ENCODE measurements at regions not wholly inside any gene's neighbourhood (a gene's known extent, or its start where the extent isn't known, plus 50 kb on each side); places are given as distances from the start of the nearest gene placed in this dataset.
"Not testable (repeated sequence)": the region's sequence is repeated elsewhere in the genome, so short reads cannot be mapped to it uniquely, and the experiment has no call there.

GRCh38 chr9:28394774-28395173 lies 821.5 kb upstream of the C9orf72 start:
- DNase-seq (ENCODE audit: low read depth), result no peak
- in situ Hi-C loops (cut with HindIII; ENCODE audit: low pct_unique_long_range_greater_than_20kb, low sequenced_read_pairs), result no loop called here

- in situ Hi-C loops (cut with HindIII; ENCODE audit: low pct_unique_long_range_greater_than_20kb, low sequenced_read_pairs), result no loop called here
- no peak for DNase-seq (ENCODE audit: low read depth)
These were observed 822.8 kb upstream of the C9orf72 start for GRCh38 chr9:28396058-28396457.

GRCh38 chr9:28407351-28407750 lies 834.1 kb upstream of the C9orf72 start:
- in situ Hi-C loops (cut with HindIII; ENCODE audit: low pct_unique_long_range_greater_than_20kb, low sequenced_read_pairs), result no loop called here
- DNase-seq (ENCODE audit: low read depth), result no peak

GRCh38 chr9:28409919-28410318 lies 836.6 kb upstream of the C9orf72 start:
- DNase-seq (ENCODE audit: low read depth), result no peak
- in situ Hi-C loops (cut with HindIII; ENCODE audit: low pct_unique_long_range_greater_than_20kb, low sequenced_read_pairs), result no loop called here

DNA sequence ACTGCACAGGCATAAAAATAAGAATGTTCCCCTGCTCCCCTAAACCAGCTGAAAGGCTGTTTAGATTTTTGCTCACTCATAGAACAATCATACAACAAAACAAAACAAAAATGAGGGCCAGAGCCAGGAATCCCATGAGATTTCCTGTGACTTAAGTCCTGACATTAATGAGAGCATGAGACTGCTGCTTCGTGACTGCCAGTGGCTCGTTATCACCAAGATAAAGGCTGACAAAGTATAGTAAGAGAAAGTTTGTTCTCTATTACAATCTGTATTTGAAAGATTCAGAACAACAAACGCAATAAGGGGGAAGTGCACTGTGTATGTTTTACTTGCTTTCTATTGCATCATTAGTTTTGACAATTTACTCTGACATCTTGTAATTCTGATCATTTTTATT lies 837.1 kb upstream of the C9orf72 start:
- DNase-seq (ENCODE audit: low read depth), result no peak
- in situ Hi-C loops (cut with HindIII; ENCODE audit: low pct_unique_long_range_greater_than_20kb, low sequenced_read_pairs), result no loop called here

- in situ Hi-C loops (cut with HindIII; ENCODE audit: low pct_unique_long_range_greater_than_20kb, low sequenced_read_pairs), result no loop called here
- DNase-seq (ENCODE audit: low read depth), result no peak
These were observed 840.2 kb upstream of the C9orf72 start for GRCh38 chr9:28413471-28413870.

DNA sequence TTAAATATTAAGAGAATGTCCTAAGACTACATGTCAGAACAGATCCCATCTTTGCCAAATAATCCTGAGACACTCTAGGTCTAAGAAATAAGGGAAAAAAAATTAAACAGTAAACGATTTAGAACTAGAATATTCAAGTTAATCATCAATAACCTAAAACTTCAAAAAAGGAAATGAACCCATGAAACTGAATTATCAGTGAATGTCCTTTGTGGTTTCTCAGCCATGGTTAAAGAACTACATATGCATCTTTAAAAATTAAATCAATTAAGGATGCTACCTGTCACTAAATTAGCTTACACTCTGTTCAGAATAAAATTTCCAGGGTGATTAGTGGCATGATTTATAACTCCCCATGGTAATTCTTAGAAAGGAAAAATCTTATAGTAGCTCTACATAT lies 850.0 kb upstream of the C9orf72 start:
- DNase-seq (ENCODE audit: low read depth), result no peak
- in situ Hi-C loops (cut with HindIII; ENCODE audit: low pct_unique_long_range_greater_than_20kb, low sequenced_read_pairs), result no loop called here

GRCh38 chr9:28435456-28435855 lies 862.2 kb upstream of the C9orf72 start:
- in situ Hi-C loops (cut with HindIII; ENCODE audit: low pct_unique_long_range_greater_than_20kb, low sequenced_read_pairs), result no loop called here
- no peak for DNase-seq (ENCODE audit: low read depth)

GRCh38 chr9:28439688-28440087 lies 866.4 kb upstream of the C9orf72 start:
- DNase-seq (ENCODE audit: low read depth), result no peak
- in situ Hi-C loops (cut with HindIII; ENCODE audit: low pct_unique_long_range_greater_than_20kb, low sequenced_read_pairs), result no loop called here

GRCh38 chr9:28443461-28443860 lies 870.2 kb upstream of the C9orf72 start:
- DNase-seq (ENCODE audit: low read depth), result no peak
- in situ Hi-C loops (cut with HindIII; ENCODE audit: low pct_unique_long_range_greater_than_20kb, low sequenced_read_pairs), result no loop called here

DNA sequence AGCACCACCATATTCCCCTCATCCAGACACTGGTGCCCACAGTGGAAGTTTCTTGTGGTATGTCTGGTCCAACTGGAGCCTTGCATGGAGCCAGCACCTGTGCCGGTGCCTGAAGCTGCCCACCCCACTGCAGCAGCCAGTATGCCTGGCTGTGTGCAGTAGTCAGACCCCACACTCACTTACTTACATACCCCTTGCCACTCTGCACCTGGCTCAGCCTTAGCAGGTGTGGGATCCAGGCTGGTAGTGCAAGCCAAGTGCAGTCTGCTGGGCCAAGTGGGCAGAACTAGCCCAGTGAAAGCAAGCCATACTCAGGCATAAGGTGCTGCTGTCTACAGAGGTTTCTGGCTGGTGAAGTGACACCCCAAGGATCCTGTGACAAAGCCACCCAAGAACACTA lies 871.4 kb upstream of the C9orf72 start:
- in situ Hi-C loops (cut with HindIII; ENCODE audit: low pct_unique_long_range_greater_than_20kb, low sequenced_read_pairs), result no loop called here
- DNase-seq (ENCODE audit: low read depth), result no peak

- in situ Hi-C loops (cut with HindIII; ENCODE audit: low pct_unique_long_range_greater_than_20kb, low sequenced_read_pairs), result no loop called here
- no peak for DNase-seq (ENCODE audit: low read depth)
These were observed 871.9 kb upstream of the C9orf72 start for GRCh38 chr9:28445211-28445610.

DNA sequence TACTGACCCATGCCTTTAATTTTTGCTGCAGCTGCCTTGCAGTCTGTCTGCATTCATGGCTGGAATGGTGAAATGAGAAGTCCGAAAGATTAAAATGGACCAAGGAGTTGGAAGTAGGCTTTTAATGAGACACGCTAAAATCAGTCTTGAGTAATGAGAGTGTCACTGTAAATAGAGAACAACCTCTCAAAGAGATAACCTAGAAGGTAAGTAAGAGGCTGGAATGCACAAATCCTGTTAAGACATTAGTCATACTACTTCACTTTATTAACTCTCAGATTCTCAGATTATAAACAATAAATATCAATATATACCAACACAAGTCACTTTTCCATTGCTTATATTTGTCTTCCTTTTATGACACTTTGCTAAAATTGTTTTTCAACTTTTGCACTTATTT lies 880.6 kb upstream of the C9orf72 start:
- in situ Hi-C loops (cut with HindIII; ENCODE audit: low pct_unique_long_range_greater_than_20kb, low sequenced_read_pairs), result no loop called here
- no peak for DNase-seq (ENCODE audit: low read depth)

DNA sequence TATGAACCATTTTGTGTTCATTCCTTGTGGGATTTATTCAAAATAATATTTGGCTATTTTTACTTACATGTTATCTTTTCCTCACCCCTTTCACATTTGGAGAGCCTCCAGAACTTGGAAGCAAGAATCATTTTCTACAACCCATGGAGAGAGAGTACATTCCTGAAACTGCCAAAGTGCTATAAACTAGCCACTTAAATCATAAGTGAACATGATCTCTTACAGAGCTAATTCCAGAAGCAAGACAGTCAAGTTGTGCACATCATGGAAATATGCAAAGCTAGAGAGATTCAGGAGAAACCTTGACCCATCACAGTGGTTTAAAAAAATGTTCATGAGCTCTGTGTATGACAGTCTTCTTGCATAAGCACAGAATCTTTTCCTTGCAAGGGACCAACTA lies 883.6 kb upstream of the C9orf72 start:
- in situ Hi-C loops (cut with HindIII; ENCODE audit: low pct_unique_long_range_greater_than_20kb, low sequenced_read_pairs), result no loop called here
- no peak for DNase-seq (ENCODE audit: low read depth)

DNA sequence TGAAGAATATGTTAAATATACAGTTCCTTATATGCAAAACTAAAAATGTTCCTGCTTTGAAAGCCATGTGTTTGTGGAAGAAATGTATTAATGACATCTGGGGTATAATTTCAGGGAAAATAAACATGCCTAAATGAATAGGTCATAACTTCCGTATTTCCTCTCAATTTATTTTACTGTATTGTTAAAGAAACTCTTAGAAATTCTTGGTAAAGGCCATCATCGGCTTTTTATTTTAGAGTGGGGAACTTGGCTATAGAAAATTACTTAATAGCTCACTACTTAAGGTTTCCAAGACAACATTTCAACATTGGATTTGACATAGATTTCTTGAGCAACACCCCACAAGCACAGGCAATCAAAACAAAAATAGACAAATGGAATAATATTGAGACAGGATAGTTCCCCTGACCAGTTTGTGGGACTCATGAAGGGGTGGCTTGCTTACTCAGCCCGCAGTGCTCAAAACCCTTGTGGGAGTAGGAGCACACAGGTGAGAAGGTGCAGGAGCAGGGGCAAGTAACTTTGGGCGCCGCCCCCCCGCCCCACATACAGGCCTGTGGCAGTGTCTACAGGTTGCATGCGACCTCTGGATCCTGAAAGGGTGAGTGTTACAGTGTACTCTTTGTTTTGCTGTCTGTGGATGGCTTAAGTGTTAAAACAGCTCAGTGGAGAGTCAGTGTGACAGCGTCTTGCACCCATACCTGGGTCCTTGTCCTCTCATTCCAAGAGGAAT lies 891.4 kb upstream of the C9orf72 start:
- in situ Hi-C loops (cut with HindIII; ENCODE audit: low pct_unique_long_range_greater_than_20kb, low sequenced_read_pairs), result no loop called here
- DNase-seq (ENCODE audit: low read depth), result no peak

DNA sequence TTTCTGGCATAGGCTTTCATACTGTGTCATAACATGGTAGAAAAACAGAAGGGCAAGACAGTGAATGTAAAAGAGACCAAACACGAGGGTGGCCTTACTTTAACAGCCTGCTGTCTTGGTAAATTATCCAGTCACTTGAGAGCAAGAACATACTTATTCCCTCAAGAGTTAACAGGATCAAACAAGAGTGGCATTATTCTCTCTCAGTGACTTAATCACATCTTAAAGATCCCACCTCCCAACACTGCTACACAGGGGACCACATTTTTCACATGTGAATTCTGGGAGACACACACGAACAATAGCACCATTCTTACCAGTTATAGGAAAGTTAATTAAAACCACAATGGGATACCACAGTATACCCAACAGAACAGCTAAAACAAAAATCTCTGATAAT lies 898.0 kb upstream of the C9orf72 start:
- no peak for DNase-seq (ENCODE audit: low read depth)
- in situ Hi-C loops (cut with HindIII; ENCODE audit: low pct_unique_long_range_greater_than_20kb, low sequenced_read_pairs), result no loop called here

DNA sequence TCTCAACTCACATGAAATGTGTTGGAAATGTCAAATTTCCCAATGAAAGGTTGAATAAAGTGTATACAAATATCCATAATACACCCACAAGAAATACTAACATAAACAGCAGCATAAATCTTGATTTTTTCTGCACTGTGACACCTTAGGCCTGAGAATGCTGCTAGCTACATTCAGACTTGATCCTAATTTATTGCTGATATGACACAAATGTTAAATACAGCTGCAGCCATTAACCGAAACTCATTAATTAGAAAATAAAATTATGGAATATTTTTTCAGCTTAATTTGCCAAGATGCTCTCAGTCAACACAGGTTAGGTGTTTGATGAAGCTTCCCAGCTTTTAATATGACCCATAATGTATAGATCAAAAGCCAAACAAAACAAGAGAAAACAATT lies 914.3 kb upstream of the C9orf72 start:
- DNase-seq (ENCODE audit: low read depth), result no peak
- in situ Hi-C loops (cut with HindIII; ENCODE audit: low pct_unique_long_range_greater_than_20kb, low sequenced_read_pairs), result no loop called here

DNA sequence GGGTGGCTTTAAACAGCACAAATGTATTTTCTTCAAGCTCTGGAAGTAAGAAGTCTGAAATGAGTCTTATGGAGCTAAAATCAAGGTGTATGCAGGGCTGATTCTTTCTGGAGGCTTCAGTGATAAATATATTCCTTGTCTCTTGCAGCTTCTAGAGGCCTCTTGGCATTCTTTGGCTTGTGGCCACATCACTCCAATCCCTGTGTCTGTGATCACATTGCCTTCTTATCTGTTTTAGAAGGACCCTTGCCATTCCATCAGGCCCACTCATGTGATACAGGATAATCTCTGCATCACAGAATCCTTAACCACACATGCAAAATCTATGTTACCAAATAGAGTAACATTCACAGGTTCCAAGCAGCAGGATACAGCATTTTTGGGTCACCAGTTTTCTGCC lies 917.8 kb upstream of the C9orf72 start:
- in situ Hi-C loops (cut with HindIII; ENCODE audit: low pct_unique_long_range_greater_than_20kb, low sequenced_read_pairs), result no loop called here
- no peak for DNase-seq (ENCODE audit: low read depth)

DNA sequence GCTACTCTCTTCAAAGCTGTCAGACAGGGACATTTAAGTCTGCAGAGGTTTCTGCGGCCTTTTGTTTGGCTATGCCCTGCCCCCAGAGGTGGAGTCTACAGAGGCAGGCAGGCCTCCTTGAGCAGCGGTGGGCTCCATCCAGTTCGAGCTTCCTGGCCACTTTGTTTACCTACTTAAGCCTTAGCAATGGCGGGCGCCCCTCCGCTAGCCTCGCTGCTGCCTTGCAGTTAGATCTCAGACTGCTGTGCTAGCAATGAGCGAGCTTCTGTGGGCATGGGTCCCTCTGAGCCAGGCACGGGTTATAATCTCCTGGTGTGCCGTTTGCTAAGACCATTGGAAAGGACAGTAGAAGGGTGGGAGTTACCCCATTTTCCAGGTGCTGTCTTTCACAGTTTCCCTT lies 924.9 kb upstream of the C9orf72 start:
- DNase-seq (ENCODE audit: low read depth); in situ Hi-C loops (cut with HindIII; ENCODE audit: low pct_unique_long_range_greater_than_20kb, low sequenced_read_pairs): not testable (repeated sequence)

- in situ Hi-C loops (cut with HindIII; ENCODE audit: low pct_unique_long_range_greater_than_20kb, low sequenced_read_pairs), result no loop called here
- no peak for DNase-seq (ENCODE audit: low read depth)
These were observed 928.9 kb upstream of the C9orf72 start for GRCh38 chr9:28502189-28502588.

- in situ Hi-C loops (cut with HindIII; ENCODE audit: low pct_unique_long_range_greater_than_20kb, low sequenced_read_pairs), result no loop called here
- no peak for DNase-seq (ENCODE audit: low read depth)
These were observed 929.5 kb upstream of the C9orf72 start for GRCh38 chr9:28502741-28503140.

Measured in Caki2 (cell line).